ENCODE measurements at regions not wholly inside any gene's neighbourhood (a gene's known extent, or its start where the extent isn't known, plus 50 kb on each side); places are given as distances from the start of the nearest gene placed in this dataset.

DNA sequence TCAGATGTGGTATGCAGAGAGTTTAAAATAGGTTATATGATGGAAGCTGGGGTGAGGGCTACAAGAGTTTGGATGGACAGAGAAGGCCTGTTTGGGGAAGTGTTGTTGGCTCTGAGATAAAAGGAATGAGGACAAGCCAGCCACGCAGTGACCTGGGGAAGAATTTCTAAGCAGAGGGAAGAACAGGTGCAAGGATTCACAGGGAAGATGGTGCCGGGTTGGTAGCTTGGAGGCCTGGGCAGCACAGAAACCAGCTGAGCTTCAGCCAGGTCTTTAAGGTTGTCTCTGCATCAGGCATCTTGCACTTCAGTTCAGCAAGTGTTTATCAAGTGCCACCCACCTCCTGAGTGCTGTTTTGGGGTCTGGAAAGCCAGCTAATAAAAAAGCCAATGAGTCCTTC is 1163.7 kb downstream of the AACS start:
- Histone ChIP-seq H3K4me3 (ENCODE audit: low read length in 2 of 2) (no peak overlapping the region), H3K27ac (ENCODE audit: low read depth in 1 of 2, low read length in 1 of 2) (no peak overlapping the region), H3K27me3 (ENCODE audit: control insufficient read depth in 2 of 2, insufficient read depth in 1 of 2, low read length in 1 of 2) (no peaks in the 10 kb centered on the region), H3K9me3 (ENCODE audit: control insufficient read depth in 2 of 2, insufficient read depth in 1 of 2, low read length in 1 of 2) (peaks cover 0 to 5% of the 10 kb centered on the region in 2 donors), H3K4me1 (ENCODE audit: control insufficient read depth in 2 of 2, insufficient read depth in 2 of 2, low read length in 2 of 2) (no peaks in the 10 kb centered on the region), H3K36me3 (ENCODE audit: control insufficient read depth in 2 of 2, insufficient read depth in 2 of 2, low read length in 1 of 2) (no peaks in the 10 kb centered on the region)
- 86% methylated on average over 2 of the region's 2 CpGs for WGBS
- DNase-seq (ENCODE audit: low read depth in 6 of 9, low spot score in 9 of 9), result no peak

DNA sequence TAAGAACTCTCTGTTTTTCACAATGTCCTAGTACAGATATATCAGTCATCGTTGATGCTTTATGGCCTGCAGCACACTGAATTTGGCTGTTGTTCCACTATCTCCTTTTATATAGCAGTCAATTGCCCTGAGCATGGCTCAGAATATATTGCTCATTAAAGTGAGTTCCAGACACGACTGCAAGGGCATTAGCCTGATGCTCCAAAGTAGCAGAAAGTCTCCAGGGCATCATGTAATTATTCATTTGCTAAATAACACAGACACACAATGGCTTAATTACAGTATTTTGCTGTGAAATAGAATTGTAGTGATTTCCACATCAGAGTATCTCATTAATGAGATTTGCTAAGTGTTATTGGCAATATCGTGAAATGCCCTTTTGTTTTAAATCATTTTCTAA is 1167.5 kb downstream of the AACS start:
- Histone ChIP-seq H3K27ac (ENCODE audit: low read depth in 1 of 2, low read length in 1 of 2) (no peak overlapping the region), H3K4me1 (ENCODE audit: control insufficient read depth in 2 of 2, insufficient read depth in 2 of 2, low read length in 2 of 2) (no peaks in the 10 kb centered on the region), H3K27me3 (ENCODE audit: control insufficient read depth in 2 of 2, insufficient read depth in 1 of 2, low read length in 1 of 2) (no peaks in the 10 kb centered on the region), H3K9me3 (ENCODE audit: control insufficient read depth in 2 of 2, insufficient read depth in 1 of 2, low read length in 1 of 2) (peaks cover 0 to 5% of the 10 kb centered on the region in 2 donors), H3K4me3 (ENCODE audit: low read length in 2 of 2) (no peak overlapping the region), H3K36me3 (ENCODE audit: control insufficient read depth in 2 of 2, insufficient read depth in 2 of 2, low read length in 1 of 2) (no peaks in the 10 kb centered on the region)
- no peak for DNase-seq (ENCODE audit: low read depth in 6 of 9, low spot score in 9 of 9)
- 79% methylated on average over 3 of the region's 3 CpGs for WGBS

DNA sequence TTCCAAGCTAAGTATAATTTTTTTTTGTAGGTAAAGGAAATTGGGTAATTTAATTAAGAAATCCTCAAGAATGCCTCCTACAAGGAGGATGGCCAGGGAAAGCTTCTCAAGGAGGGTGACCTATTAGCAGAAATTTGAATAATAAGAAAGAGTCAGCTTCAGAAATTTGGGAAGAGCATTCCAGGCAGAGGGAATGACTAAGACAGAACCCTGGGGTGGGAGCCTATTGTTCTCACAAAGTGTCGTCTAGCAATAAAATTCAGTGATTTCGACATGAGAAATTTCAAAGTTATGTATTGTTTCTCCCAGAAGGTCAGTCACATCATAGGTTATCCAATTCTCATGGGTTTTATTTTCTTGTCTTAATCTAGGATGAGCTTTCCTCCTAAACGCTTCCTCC is 1168.4 kb downstream of the AACS start:
- Histone ChIP-seq H3K4me1 (ENCODE audit: control insufficient read depth in 2 of 2, insufficient read depth in 2 of 2, low read length in 2 of 2) (no peaks in the 10 kb centered on the region), H3K9me3 (ENCODE audit: control insufficient read depth in 2 of 2, insufficient read depth in 1 of 2, low read length in 1 of 2) (peaks cover 0 to 5% of the 10 kb centered on the region in 2 donors), H3K36me3 (ENCODE audit: control insufficient read depth in 2 of 2, insufficient read depth in 2 of 2, low read length in 1 of 2) (no peaks in the 10 kb centered on the region), H3K27ac (ENCODE audit: low read depth in 1 of 2, low read length in 1 of 2) (no peak overlapping the region), H3K27me3 (ENCODE audit: control insufficient read depth in 2 of 2, insufficient read depth in 1 of 2, low read length in 1 of 2) (no peaks in the 10 kb centered on the region), H3K4me3 (ENCODE audit: low read length in 2 of 2) (no peak overlapping the region)
- DNase-seq (ENCODE audit: low read depth in 6 of 9, low spot score in 9 of 9), result no peak
- 71% methylated on average over 3 of the region's 3 CpGs for WGBS

DNA sequence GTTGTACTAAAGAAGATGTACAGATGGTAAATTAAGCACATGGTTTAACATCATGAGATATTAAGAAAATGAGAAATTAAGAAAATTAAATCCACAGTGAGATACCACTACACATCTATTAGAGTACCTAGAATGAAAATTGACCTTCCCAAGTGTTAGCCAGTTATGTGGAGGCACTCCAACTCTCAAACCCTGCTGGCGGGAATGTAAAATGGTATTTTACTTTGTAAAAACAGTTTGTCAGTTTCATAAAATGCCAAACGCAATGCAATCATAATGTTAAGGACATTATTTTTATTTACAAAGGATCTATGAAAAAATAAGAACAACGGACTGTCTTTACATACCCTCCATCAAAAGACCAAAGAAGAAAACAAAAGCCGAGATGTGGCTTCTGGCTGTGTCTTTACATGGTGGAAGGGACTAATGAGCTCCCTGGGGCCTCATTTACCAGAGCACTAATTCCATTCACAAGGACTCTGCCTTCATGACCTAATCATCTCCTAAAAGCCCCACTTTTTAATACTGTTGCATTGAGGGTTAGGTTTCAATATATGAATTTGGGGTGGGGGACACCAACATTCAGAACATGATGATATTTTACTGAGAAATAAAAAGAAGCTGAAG is 1178.7 kb downstream of the AACS start:
- no peaks in the 10 kb centered on the region for H3K27me3 ChIP-seq (ENCODE audit: control insufficient read depth in 2 of 2, insufficient read depth in 1 of 2, low read length in 1 of 2)
- no peaks in the 10 kb centered on the region for H3K4me1 ChIP-seq (ENCODE audit: control insufficient read depth in 2 of 2, insufficient read depth in 2 of 2, low read length in 2 of 2)
- H3K9me3 ChIP-seq (ENCODE audit: control insufficient read depth in 2 of 2, insufficient read depth in 1 of 2, low read length in 1 of 2), result no peaks in the 10 kb centered on the region
- no peak for DNase-seq (ENCODE audit: low read depth in 6 of 9, low spot score in 9 of 9)
- no peaks in the 10 kb centered on the region for H3K36me3 ChIP-seq (ENCODE audit: control insufficient read depth in 2 of 2, insufficient read depth in 2 of 2, low read length in 1 of 2)
- WGBS, result 87% methylated on average over 4 of the region's 4 CpGs
- H3K4me3 ChIP-seq (ENCODE audit: low read length in 2 of 2), result no peak overlapping the region
- no peak overlapping the region for H3K27ac ChIP-seq (ENCODE audit: low read depth in 1 of 2, low read length in 1 of 2)

DNA sequence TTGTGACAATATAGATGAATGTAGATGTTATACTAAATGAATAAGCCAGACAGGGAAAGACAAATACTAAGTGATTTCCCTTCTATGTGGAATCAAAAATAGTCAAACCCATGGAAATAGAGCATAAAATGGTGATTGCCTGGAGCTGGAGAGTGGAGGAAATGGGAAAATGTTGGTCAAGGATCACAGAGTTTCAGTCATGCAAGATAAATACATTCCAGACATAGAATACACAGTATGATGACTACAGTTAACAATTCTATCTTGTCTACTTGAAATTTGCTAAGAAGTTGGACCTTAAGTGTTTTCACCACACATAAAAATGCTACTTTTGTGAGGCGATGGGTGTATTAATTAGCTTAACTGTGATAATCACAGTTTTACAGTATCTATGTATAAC is 1182.7 kb downstream of the AACS start:
- no peak overlapping the region for H3K4me3 ChIP-seq (ENCODE audit: low read length in 2 of 2)
- H3K9me3 ChIP-seq (ENCODE audit: control insufficient read depth in 2 of 2, insufficient read depth in 1 of 2, low read length in 1 of 2), result no peaks in the 10 kb centered on the region
- 98% methylated on average over 1 of the region's 1 CpG for WGBS

DNA sequence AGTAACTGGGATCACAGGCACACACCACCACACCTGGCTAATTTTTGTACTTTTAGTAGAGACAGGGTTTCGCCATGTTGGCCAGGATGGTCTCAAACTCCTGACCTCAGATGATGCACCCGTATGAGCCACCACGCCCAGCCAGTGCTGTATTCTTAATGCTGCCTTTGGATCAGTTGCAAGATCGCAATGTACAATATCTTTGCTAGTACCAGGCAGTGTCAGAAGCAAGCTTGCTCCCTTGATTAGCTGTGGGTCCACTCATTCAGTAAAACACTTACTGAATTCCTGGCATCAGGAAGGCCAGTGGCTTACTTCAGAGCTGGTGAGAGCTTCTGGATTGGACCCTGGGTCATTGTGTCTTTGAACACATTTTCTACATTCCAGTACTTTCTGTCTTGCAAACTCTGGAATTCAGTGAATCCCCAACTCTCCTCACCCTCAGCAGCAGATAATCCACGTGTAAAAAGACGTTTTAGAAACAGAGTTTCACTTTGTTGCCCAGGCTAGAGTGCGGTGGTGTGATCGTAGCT is 1183.7 kb downstream of the AACS start:
- H3K9me3 ChIP-seq (ENCODE audit: control insufficient read depth in 2 of 2, insufficient read depth in 1 of 2, low read length in 1 of 2), result no peaks in the 10 kb centered on the region
- no peaks in the 10 kb centered on the region for H3K4me1 ChIP-seq (ENCODE audit: control insufficient read depth in 2 of 2, insufficient read depth in 2 of 2, low read length in 2 of 2)
- WGBS, result 88% methylated on average over 8 of the region's 8 CpGs
- H3K27ac ChIP-seq (ENCODE audit: low read depth in 1 of 2, low read length in 1 of 2), result no peak overlapping the region
- H3K4me3 ChIP-seq (ENCODE audit: low read length in 2 of 2), result no peak overlapping the region
- H3K27me3 ChIP-seq (ENCODE audit: control insufficient read depth in 2 of 2, insufficient read depth in 1 of 2, low read length in 1 of 2), result no peaks in the 10 kb centered on the region
- no peaks in the 10 kb centered on the region for H3K36me3 ChIP-seq (ENCODE audit: control insufficient read depth in 2 of 2, insufficient read depth in 2 of 2, low read length in 1 of 2)
- no peak for DNase-seq (ENCODE audit: low read depth in 6 of 9, low spot score in 9 of 9)

More for the DNA sequence above, 1182.7 kb downstream of the AACS start:
- no peaks in the 10 kb centered on the region for H3K36me3 ChIP-seq (ENCODE audit: control insufficient read depth in 2 of 2, insufficient read depth in 2 of 2, low read length in 1 of 2)
- H3K27ac ChIP-seq (ENCODE audit: low read depth in 1 of 2, low read length in 1 of 2), result no peak overlapping the region
- H3K4me1 ChIP-seq (ENCODE audit: control insufficient read depth in 2 of 2, insufficient read depth in 2 of 2, low read length in 2 of 2), result no peaks in the 10 kb centered on the region
- H3K27me3 ChIP-seq (ENCODE audit: control insufficient read depth in 2 of 2, insufficient read depth in 1 of 2, low read length in 1 of 2), result no peaks in the 10 kb centered on the region
- DNase-seq (ENCODE audit: low read depth in 6 of 9, low spot score in 9 of 9), result no peak

DNA sequence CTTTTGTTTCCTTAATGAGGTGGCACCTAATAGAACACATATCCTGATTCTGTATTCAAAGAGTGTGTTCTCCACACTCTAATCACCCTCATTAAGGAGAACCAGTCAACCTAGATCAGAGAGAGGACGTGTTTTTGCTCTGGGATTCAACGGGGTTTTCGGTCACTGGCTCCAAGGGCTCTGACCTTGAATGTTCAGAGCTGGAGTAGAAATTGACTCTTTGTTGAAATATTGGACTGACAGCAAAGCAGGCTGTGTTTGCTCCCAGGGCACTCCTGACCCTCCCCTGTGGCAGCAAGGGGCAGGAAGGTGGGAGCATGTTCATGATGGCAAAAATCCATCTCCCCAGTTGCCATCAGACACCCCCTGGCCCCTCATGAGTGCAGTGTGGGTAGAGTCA is 1193.0 kb downstream of the AACS start:
- Histone ChIP-seq H3K4me3 (ENCODE audit: low read length in 2 of 2) (no peak overlapping the region), H3K27ac (ENCODE audit: low read depth in 1 of 2, low read length in 1 of 2) (no peak overlapping the region), H3K27me3 (ENCODE audit: control insufficient read depth in 2 of 2, insufficient read depth in 1 of 2, low read length in 1 of 2) (no peaks in the 10 kb centered on the region), H3K4me1 (ENCODE audit: control insufficient read depth in 2 of 2, insufficient read depth in 2 of 2, low read length in 2 of 2) (no peaks in the 10 kb centered on the region), H3K36me3 (ENCODE audit: control insufficient read depth in 2 of 2, insufficient read depth in 2 of 2, low read length in 1 of 2) (no peaks in the 10 kb centered on the region), H3K9me3 (ENCODE audit: control insufficient read depth in 2 of 2, insufficient read depth in 1 of 2, low read length in 1 of 2) (peaks cover 0 to 8% of the 10 kb centered on the region in 2 donors)
- 91% methylated on average over 3 of the region's 3 CpGs for WGBS
- DNase-seq (ENCODE audit: low read depth in 6 of 9, low spot score in 9 of 9), result no peak

DNA sequence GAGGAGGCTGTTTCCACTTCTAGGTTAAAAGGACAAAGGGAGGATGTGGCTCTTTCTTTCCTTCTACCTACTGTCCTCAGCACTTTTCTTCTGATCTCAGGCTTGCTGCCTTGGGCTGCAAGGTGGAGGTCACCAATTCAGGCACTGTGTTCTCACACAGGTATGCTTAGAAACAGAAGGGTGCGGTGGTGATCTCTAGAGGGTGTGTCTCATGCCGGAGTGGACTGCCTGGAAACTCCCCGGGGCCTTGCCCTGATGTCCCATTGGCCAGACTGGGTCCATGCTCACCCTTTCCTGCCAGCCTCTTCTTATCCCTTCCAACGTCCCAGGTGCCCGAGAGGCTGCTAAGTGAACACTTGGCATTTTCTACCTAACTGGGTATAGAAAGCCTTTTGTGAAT is 1197.6 kb downstream of the AACS start:
- Histone ChIP-seq H3K4me1 (ENCODE audit: control insufficient read depth in 2 of 2, insufficient read depth in 2 of 2, low read length in 2 of 2) (no peaks in the 10 kb centered on the region), H3K27me3 (ENCODE audit: control insufficient read depth in 2 of 2, insufficient read depth in 1 of 2, low read length in 1 of 2) (no peaks in the 10 kb centered on the region), H3K27ac (ENCODE audit: low read depth in 1 of 2, low read length in 1 of 2) (no peak overlapping the region), H3K9me3 (ENCODE audit: control insufficient read depth in 2 of 2, insufficient read depth in 1 of 2, low read length in 1 of 2) (peaks cover 0 to 4% of the 10 kb centered on the region in 2 donors), H3K4me3 (ENCODE audit: low read length in 2 of 2) (no peak overlapping the region), H3K36me3 (ENCODE audit: control insufficient read depth in 2 of 2, insufficient read depth in 2 of 2, low read length in 1 of 2) (no peaks in the 10 kb centered on the region)
- no peak for DNase-seq (ENCODE audit: low read depth in 6 of 9, low spot score in 9 of 9)
- 97% methylated on average over 5 of the region's 5 CpGs for WGBS

DNA sequence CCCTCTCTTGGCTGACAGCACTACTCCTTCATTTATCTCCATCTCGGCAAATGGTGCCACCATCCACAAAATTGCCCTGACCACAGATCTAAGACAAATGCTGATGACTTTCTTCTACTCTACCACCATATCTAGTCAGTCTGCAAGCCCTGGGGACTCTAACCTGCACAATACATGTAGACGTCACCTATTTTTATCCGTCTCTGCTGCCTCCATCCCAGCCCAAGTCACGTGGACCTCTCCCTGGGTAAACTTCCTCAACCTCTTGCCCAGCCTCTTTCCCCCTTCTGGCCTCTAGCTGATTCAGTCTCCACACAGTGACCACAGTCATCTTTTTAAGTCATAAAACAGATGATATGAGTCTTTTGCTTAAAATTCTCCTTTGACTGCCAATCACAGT is 1203.0 kb downstream of the AACS start:
- DNase-seq (ENCODE audit: low read depth in 6 of 9, low spot score in 9 of 9), result no peak
- H3K36me3 ChIP-seq (ENCODE audit: control insufficient read depth in 2 of 2, insufficient read depth in 2 of 2, low read length in 1 of 2), result no peaks in the 10 kb centered on the region
- WGBS, result 95% methylated on average over 4 of the region's 4 CpGs
- no peak overlapping the region for H3K4me3 ChIP-seq (ENCODE audit: low read length in 2 of 2)
- H3K27ac ChIP-seq (ENCODE audit: low read depth in 1 of 2, low read length in 1 of 2), result no peak overlapping the region
- no peaks in the 10 kb centered on the region for H3K27me3 ChIP-seq (ENCODE audit: control insufficient read depth in 2 of 2, insufficient read depth in 1 of 2, low read length in 1 of 2)
- peaks cover 0 to 3% of the 10 kb centered on the region in 2 donors for H3K9me3 ChIP-seq (ENCODE audit: control insufficient read depth in 2 of 2, insufficient read depth in 1 of 2, low read length in 1 of 2)
- H3K4me1 ChIP-seq (ENCODE audit: control insufficient read depth in 2 of 2, insufficient read depth in 2 of 2, low read length in 2 of 2), result no peaks in the 10 kb centered on the region
